ENCODE measurements at regions not wholly inside any gene's neighbourhood (a gene's known extent, or its start where the extent isn't known, plus 50 kb on each side); places are given as distances from the start of the nearest gene placed in this dataset.

GRCh38 chr4:174152717-174153466 is 130.6 kb downstream of the FBXO8 start:
- peak; percentile 69 for DNase-seq (ENCODE audit: low spot score)
- TF ChIP-seq EZH2phosphoT487 (IDR thresholded peaks at IDR 0.05) (no peak), CTCF (IDR thresholded peaks at IDR 0.05) (no peak), EZH2 (IDR thresholded peaks at IDR 0.05) (no peak)
- Mint-ChIP-seq H3K9me3 (no peaks in the 10 kb centered on the region), H3K36me3 (no peaks in the 10 kb centered on the region), H3K4me1 (peaks cover 17% of the 10 kb centered on the region), H3K4me3 (no peak overlapping the region), H3K27ac (no peak overlapping the region), H3K27me3 (ENCODE audit: insufficient read depth, low read depth) (no peaks in the 10 kb centered on the region)
- Histone ChIP-seq H3K4me3 (peak overlapping the region; percentile 5), H3K9me3 (ENCODE audit: low read depth) (no peaks in the 10 kb centered on the region), H4K20me1 (ENCODE audit: low read depth) (no peaks in the 10 kb centered on the region), H2AFZ (replicated peaks) (peak overlapping the region; percentile 60), H3K4me2 (peak overlapping the region; percentile 57), H3K36me3 (no peaks in the 10 kb centered on the region), H3K27ac (peak overlapping the region; percentile 62), H3K27me3 (no peaks in the 10 kb centered on the region), H3F3A (ENCODE audit: low read depth) (peaks cover 12% of the 10 kb centered on the region), H3K4me1 (peaks cover 35% of the 10 kb centered on the region), H3K9ac (no peak overlapping the region), H3K79me2 (ENCODE audit: low read depth) (no peaks in the 10 kb centered on the region)

- Histone ChIP-seq H3F3A (ENCODE audit: low read depth) (peaks cover 10% of the 10 kb centered on the region), H3K4me2 (no peak overlapping the region), H3K79me2 (ENCODE audit: low read depth) (no peaks in the 10 kb centered on the region), H3K9ac (no peak overlapping the region), H4K20me1 (ENCODE audit: low read depth) (no peaks in the 10 kb centered on the region), H3K27ac (no peak overlapping the region), H3K4me3 (no peak overlapping the region), H3K27me3 (peaks cover 28% of the 10 kb centered on the region), H2AFZ (replicated peaks) (no peak overlapping the region), H3K9me3 (ENCODE audit: low read depth) (no peaks in the 10 kb centered on the region), H3K36me3 (no peaks in the 10 kb centered on the region), H3K4me1 (peaks cover 23% of the 10 kb centered on the region)
- no peaks in the 10 kb centered on the region for H3K36me3 Mint-ChIP-seq
- H3K9me3 Mint-ChIP-seq, result no peaks in the 10 kb centered on the region
- H3K4me3 Mint-ChIP-seq, result no peak overlapping the region
- no peak for DNase-seq (ENCODE audit: low spot score)
- H3K4me1 Mint-ChIP-seq, result peaks cover 8% of the 10 kb centered on the region
- TF ChIP-seq EZH2 (IDR thresholded peaks at IDR 0.05) (no peak), CTCF (IDR thresholded peaks at IDR 0.05) (no peak), EZH2phosphoT487 (IDR thresholded peaks at IDR 0.05) (no peak)
- no peaks in the 10 kb centered on the region for H3K27me3 Mint-ChIP-seq (ENCODE audit: insufficient read depth, low read depth)
- no peak overlapping the region for H3K27ac Mint-ChIP-seq
These were observed 135.6 kb downstream of the FBXO8 start for GRCh38 chr4:174147863-174148262.

- H3K27ac ChIP-seq, result no peak overlapping the region
- H3K4me1 Mint-ChIP-seq, result no peaks in the 10 kb centered on the region
- TF ChIP-seq EZH2 (IDR thresholded peaks at IDR 0.05) (no peak), EZH2phosphoT487 (IDR thresholded peaks at IDR 0.05) (no peak), CTCF (IDR thresholded peaks at IDR 0.05) (no peak)
- peaks cover 28% of the 10 kb centered on the region for H3K27me3 ChIP-seq
- DNase-seq (ENCODE audit: low spot score), result no peak
- no peak overlapping the region for H2AFZ ChIP-seq (replicated peaks)
- H3K27ac Mint-ChIP-seq, result no peak overlapping the region
- H3K4me3 ChIP-seq, result no peak overlapping the region
- H3K27me3 Mint-ChIP-seq (ENCODE audit: insufficient read depth, low read depth), result no peaks in the 10 kb centered on the region
- H3K9me3 ChIP-seq (ENCODE audit: low read depth), result no peaks in the 10 kb centered on the region
- H3K9ac ChIP-seq, result no peak overlapping the region
- H3K9me3 Mint-ChIP-seq, result no peaks in the 10 kb centered on the region
- no peaks in the 10 kb centered on the region for H3K79me2 ChIP-seq (ENCODE audit: low read depth)
- no peak overlapping the region for H3K4me3 Mint-ChIP-seq
- H3F3A ChIP-seq (ENCODE audit: low read depth), result no peaks in the 10 kb centered on the region
- H3K36me3 Mint-ChIP-seq, result no peaks in the 10 kb centered on the region
- H4K20me1 ChIP-seq (ENCODE audit: low read depth), result no peaks in the 10 kb centered on the region
- no peaks in the 10 kb centered on the region for H3K36me3 ChIP-seq
- no peaks in the 10 kb centered on the region for H3K4me1 ChIP-seq
- H3K4me2 ChIP-seq, result no peak overlapping the region
These were observed 139.4 kb downstream of the FBXO8 start for GRCh38 chr4:174144106-174144505.
